HFF-Myc (cell line): ENCODE measurements at regions not wholly inside any gene's neighbourhood (a gene's known extent, or its start where the extent isn't known, plus 50 kb on each side); places are given as distances from the start of the nearest gene placed in this dataset.

Experiments
- DNase-seq: peaks from one replicate; pipeline ENCODE4 v3.0.0-alpha.2; 2011; ENCODE audit warnings: low read depth; ENCODE audit errors: extremely low read depth
- H3K4me3 ChIP-seq: replicated peaks from 2 replicates; pipeline ENCODE4 v1.5.1; 2011; ENCODE audit warnings: low read depth, mild to moderate bottlenecking, control low read depth, low read length
- TF ChIP-seq, protein P1 (sequence below): IDR thresholded peaks from 2 replicates; pipeline ENCODE4 v1.5.1; 2012; ENCODE audit warnings: mild to moderate bottlenecking, low read depth, low read length, control low read depth; ENCODE audit errors: missing control alignments

DNA sequence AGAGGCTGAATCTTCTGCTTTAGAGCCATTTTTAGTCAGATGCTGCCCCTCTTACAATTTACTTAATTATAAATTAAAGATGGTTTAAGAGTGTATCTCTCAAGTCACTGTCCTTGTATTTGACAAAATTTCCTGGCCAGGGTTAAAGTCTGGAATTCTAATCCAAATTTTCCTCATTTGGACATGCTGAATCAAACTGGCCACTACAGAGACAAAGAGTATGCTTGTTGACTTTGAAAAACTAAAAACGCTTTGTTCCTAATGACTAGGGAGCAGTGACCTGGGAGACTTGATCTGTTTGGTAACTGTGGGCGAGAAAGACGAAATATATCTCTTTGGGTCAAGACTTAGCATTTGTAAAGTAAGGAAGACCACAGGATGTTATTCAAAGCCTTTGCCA is 303.2 kb downstream of the ZSWIM6 start:
- H3K4me3 ChIP-seq = no peak overlapping the region
- TF ChIP-seq, protein P1, sequence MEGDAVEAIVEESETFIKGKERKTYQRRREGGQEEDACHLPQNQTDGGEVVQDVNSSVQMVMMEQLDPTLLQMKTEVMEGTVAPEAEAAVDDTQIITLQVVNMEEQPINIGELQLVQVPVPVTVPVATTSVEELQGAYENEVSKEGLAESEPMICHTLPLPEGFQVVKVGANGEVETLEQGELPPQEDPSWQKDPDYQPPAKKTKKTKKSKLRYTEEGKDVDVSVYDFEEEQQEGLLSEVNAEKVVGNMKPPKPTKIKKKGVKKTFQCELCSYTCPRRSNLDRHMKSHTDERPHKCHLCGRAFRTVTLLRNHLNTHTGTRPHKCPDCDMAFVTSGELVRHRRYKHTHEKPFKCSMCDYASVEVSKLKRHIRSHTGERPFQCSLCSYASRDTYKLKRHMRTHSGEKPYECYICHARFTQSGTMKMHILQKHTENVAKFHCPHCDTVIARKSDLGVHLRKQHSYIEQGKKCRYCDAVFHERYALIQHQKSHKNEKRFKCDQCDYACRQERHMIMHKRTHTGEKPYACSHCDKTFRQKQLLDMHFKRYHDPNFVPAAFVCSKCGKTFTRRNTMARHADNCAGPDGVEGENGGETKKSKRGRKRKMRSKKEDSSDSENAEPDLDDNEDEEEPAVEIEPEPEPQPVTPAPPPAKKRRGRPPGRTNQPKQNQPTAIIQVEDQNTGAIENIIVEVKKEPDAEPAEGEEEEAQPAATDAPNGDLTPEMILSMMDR = no peak
- no peak for DNase-seq

DNA sequence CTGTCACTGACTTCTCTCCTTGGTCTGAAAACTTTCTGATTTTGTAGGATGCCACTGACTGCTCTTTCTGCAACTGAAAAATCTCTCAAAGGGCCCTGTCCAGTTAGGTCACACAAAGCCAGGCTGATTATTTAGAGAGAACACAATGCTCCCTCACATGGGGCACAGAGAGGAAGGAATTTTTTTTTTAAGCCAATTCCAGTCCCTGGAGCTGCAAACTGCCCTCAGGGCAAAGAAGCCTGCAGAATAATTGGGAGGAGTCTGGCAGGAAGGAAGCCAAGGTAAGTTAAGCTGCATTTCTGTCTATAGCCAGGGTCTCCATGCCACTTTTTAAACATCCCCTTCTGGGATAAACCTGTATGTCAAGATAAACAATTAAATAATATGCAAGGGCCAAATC is 305.5 kb downstream of the ZSWIM6 start:
- no peak for DNase-seq
- no peak overlapping the region for H3K4me3 ChIP-seq
- TF ChIP-seq, protein P1 = no peak

DNA sequence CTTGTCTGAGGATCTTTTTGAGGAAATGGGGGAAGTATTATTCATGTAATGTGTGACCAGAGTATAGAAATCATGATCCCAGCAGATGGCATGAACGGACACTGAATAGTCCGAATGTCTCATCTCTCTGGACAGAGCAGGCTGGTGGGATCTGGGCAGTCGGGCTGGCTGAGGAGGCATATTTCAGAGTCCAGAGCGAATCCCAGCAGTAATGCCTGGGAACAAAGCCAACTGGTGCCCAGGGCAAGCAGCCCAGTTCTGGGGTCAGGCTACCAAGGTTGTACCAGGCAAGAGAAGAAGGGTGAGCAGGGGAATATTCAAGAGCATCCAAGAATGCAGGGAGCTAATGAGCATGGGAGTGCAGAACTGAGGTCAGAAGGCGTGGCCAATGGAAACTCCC is 306.4 kb downstream of the ZSWIM6 start:
- no peak overlapping the region for H3K4me3 ChIP-seq
- DNase-seq = no peak
- TF ChIP-seq, protein P1 = no peak

DNA sequence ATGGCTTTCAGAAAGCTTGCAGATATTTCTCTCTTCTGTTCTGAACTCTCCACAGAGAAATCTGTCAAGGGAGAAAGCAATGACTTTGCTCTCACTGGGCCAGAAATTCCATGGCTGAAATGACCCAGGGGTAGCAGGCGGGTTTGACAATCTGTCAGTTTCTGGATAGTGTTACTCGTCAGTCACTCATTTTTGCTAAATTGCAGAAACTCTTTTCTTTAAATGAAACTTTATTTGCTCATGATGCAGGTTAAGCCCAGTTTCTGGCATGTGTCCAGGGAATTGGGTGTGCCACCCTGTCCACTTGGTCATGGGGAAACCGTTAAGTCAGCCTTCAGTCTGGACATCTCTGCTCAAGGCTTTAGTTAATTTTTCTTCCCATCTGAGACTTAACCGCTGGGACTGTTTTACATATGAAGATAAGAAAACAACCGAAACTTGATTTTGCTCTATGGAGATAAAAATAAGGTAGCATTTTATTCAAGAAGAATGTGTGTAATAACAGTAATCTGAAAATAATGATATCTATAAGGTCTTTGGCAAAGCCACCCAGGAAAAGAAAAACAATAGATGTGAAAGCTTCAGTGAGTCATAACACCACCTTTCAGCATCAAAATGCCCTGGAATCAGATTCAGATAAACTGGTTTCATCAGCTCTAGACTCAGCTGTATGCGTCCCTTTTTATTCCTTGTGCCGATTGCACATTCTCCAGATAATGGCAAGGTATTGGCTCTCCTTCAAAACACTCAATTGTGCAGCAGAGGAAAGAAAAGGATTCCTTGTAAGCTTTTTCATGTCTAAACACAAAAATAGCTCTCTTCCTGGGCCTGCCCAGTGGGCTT is 308.3 kb downstream of the ZSWIM6 start:
- DNase-seq = no peak
- TF ChIP-seq, protein P1 = no peak
- no peak overlapping the region for H3K4me3 ChIP-seq

DNA sequence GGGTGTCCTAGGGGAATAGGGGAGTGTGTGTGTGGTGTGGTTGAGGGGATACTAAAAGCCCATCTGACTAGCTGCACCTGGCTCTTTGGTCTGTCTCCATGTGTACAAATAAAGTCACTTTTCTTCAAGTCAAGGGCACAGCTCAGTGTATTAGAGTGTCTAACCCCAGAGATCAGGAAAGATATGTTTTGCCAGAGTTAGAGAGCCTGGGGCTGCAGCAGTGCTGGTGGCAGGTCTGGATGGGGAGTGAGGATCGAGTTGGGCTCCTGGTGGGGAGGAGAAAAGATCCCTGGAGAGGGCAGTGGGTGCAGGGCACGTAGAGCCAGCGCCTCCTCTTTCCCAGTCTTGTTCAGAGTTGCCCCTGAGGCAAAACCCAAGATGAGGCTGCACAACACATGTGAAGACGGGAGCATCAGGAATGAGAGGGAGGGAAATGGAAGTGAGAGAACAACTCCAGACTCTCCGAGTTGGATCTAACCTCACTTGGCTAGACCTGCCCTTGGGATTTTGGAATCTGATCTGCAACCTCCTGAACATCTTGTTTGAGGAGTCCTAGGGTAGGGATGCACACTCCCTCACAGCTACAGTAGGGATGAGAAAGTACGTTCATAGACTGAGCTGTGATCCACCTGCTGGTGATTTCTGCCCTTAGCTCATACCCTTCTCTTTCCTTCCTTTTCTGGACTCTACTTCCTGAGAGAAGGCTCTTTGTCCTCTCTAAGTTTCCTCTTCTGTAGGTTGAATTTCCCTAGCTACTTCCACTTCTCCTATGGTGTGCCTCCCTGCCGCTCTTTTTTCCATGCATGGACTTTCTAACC is 309.9 kb downstream of the ZSWIM6 start:
- no peak for DNase-seq
- TF ChIP-seq, protein P1 = peak; percentile 10
- H3K4me3 ChIP-seq = no peak overlapping the region

DNA sequence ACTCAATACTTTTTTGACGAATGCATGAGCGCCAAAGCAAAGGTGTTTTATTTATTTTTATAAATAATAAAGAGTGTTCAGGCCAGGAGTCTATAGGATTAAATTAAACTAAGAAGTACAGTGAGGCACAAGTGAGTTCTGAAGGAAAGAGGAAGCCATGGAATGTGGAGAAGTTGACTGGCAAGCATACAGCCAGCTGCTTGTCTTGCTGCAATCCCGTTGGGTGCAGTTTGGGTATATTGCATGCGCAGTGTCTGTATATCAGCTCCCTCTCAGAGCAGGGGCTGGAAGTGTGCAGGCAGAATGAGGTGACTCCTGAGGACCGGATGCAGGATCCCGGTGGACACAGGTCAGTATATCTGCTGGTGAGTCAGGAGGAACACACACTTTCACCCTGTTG is 315.6 kb downstream of the ZSWIM6 start:
- TF ChIP-seq, protein P1 = no peak
- no peak for DNase-seq
- no peak overlapping the region for H3K4me3 ChIP-seq
